ENCODE measurements at regions not wholly inside any gene's neighbourhood (a gene's known extent, or its start where the extent isn't known, plus 50 kb on each side); places are given as distances from the start of the nearest gene placed in this dataset.

- peaks cover 2% of the 10 kb centered on the region for H3K9me3 Mint-ChIP-seq (ENCODE audit: low read depth)
- H3K27me3 Mint-ChIP-seq (ENCODE audit: low read depth) = no peaks in the 10 kb centered on the region
- TF ChIP-seq CTCF (IDR thresholded peaks at IDR 0.05) = no peak
- no peak for DNase-seq (ENCODE audit: low spot score)
- H3K27ac Mint-ChIP-seq (ENCODE audit: unreplicated experiment) = peak overlapping the region; percentile 57
- H3K4me1 Mint-ChIP-seq (ENCODE audit: low read depth) = peaks cover 39% of the 10 kb centered on the region
- no peaks in the 10 kb centered on the region for H3K36me3 Mint-ChIP-seq (ENCODE audit: low read depth)
- H3K4me3 Mint-ChIP-seq (ENCODE audit: unreplicated experiment) = no peak overlapping the region
These were observed 61.8 kb upstream of the CERS6 start for GRCh38 chr2:168394262-168394661.

GRCh38 chr2:168396131-168396530, 59.9 kb upstream of the CERS6 start:
- no peak for DNase-seq (ENCODE audit: low spot score)
- Mint-ChIP-seq H3K27ac (ENCODE audit: unreplicated experiment) (no peak overlapping the region), H3K4me1 (ENCODE audit: low read depth) (peaks cover 46% of the 10 kb centered on the region)

GRCh38 chr2:168397629-168398028, 58.4 kb upstream of the CERS6 start:
- no peak for DNase-seq (ENCODE audit: low spot score)
- no peaks in the 10 kb centered on the region for H3K36me3 Mint-ChIP-seq (ENCODE audit: low read depth)
- H3K4me1 Mint-ChIP-seq (ENCODE audit: low read depth) = peaks cover 41% of the 10 kb centered on the region
- no peak overlapping the region for H3K27ac Mint-ChIP-seq (ENCODE audit: unreplicated experiment)
- H3K4me3 Mint-ChIP-seq (ENCODE audit: unreplicated experiment) = no peak overlapping the region
- peaks cover 5% of the 10 kb centered on the region for H3K9me3 Mint-ChIP-seq (ENCODE audit: low read depth)
- no peaks in the 10 kb centered on the region for H3K27me3 Mint-ChIP-seq (ENCODE audit: low read depth)
- TF ChIP-seq CTCF (IDR thresholded peaks at IDR 0.05) = no peak

More at GRCh38 chr2:168396131-168396530, 59.9 kb upstream of the CERS6 start:
- Mint-ChIP-seq H3K27me3 (ENCODE audit: low read depth) (no peaks in the 10 kb centered on the region), H3K4me3 (ENCODE audit: unreplicated experiment) (no peak overlapping the region), H3K36me3 (ENCODE audit: low read depth) (no peaks in the 10 kb centered on the region), H3K9me3 (ENCODE audit: low read depth) (peaks cover 5% of the 10 kb centered on the region)
- no peak for TF ChIP-seq CTCF (IDR thresholded peaks at IDR 0.05)

- TF ChIP-seq CTCF (IDR thresholded peaks at IDR 0.05) = no peak
- no peaks in the 10 kb centered on the region for H3K36me3 Mint-ChIP-seq (ENCODE audit: low read depth)
- no peak overlapping the region for H3K27ac Mint-ChIP-seq (ENCODE audit: unreplicated experiment)
- H3K4me3 Mint-ChIP-seq (ENCODE audit: unreplicated experiment) = no peak overlapping the region
- no peaks in the 10 kb centered on the region for H3K27me3 Mint-ChIP-seq (ENCODE audit: low read depth)
- DNase-seq (ENCODE audit: low spot score) = no peak
- peaks cover 25% of the 10 kb centered on the region for H3K4me1 Mint-ChIP-seq (ENCODE audit: low read depth)
- H3K9me3 Mint-ChIP-seq (ENCODE audit: low read depth) = peaks cover 2% of the 10 kb centered on the region
These were observed 55.0 kb upstream of the CERS6 start for GRCh38 chr2:168401048-168401556.

DNA sequence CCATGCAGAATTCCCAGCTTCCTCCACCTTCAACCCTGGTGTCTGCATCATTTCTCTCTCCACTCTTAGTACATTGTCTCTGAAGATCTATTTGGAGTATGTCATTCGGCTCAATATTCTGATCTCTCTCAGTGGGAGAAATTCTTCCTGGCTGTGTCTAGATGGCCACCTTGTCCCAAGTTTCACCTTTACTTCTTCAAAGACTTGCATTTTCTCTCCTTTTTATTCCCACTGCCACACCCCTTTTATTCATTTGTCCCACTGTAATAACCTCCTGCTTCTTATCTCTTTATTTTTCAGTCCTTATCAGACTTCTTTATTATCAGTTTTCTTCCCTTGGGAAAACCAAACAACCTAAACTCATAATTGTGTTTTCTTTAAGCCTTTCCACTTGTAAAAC, 54.3 kb upstream of the CERS6 start:
- no peaks in the 10 kb centered on the region for H3K27me3 Mint-ChIP-seq (ENCODE audit: low read depth)
- peaks cover 20% of the 10 kb centered on the region for H3K4me1 Mint-ChIP-seq (ENCODE audit: low read depth)
- no peaks in the 10 kb centered on the region for H3K36me3 Mint-ChIP-seq (ENCODE audit: low read depth)
- TF ChIP-seq CTCF (IDR thresholded peaks at IDR 0.05) = no peak
- no peak overlapping the region for H3K4me3 Mint-ChIP-seq (ENCODE audit: unreplicated experiment)
- DNase-seq (ENCODE audit: low spot score) = no peak
- no peak overlapping the region for H3K27ac Mint-ChIP-seq (ENCODE audit: unreplicated experiment)
- H3K9me3 Mint-ChIP-seq (ENCODE audit: low read depth) = peaks cover 2% of the 10 kb centered on the region
